OCI-M2 (cell line): ENCODE measurements at regions not wholly inside any gene's neighbourhood (a gene's known extent, or its start where the extent isn't known, plus 50 kb on each side); places are given as distances from the start of the nearest gene placed in this dataset.
"Not testable (repeated sequence)": the region's sequence is repeated elsewhere in the genome, so short reads cannot be mapped to it uniquely, and the experiment has no call there.

Experiments
- DNase-seq: peaks from one replicate; lab custom pipeline; 2025; ENCODE audit not compliant: unreplicated experiment; lab: John Stamatoyannopoulos, UW

DNA sequence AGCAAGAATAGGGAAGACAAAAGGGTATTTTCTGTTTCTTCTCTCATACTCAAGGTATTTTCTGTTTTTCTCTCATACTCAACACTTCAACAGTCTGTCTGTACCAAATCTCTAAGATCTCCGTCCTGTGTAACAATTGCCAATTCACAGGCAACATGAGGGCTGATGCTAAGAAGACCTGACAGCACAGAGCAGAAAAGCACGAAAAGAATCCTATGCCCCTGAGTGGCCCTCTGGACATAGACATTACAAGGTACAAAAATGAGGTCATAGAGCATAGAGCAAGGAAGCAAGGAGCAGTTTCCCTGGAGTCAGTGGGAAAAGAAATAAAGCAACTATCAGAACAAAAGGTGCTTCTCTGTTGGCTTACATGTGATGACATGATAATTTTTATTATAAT lies 1612.6 kb upstream of the CELF4 start:
- no peak for DNase-seq

DNA sequence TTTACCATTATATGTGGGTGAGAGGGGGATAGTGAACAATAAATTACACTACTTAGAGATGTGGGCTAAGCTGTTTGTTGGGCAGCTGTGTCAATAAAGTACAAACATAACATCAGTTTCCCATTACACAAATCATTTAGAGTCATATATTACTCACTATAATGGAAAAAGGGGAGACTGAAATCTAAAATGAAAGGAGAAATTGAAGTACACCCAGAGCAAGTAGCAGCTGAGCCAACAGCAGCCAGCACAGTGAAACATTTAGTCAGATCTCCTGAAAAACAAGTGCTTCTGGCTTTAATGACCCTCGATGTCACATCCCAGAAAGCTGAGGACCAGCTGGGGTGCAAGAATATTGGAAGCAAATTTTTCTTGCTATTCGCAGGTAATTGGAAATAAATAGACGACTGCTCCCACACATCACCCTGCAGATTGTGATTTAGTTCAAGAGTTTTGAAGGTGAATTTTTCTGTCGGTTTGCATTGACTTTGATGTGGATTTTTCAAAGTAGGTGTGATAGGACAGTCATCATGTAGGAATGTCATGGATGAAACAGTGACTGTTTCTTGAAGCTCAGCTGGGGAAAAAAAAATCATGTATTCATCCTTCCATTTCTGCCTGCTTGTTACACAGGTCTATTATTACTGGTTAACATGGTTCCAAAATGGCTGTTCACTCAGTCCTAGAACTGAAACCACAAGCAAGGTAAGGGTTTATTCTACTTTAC lies 1607.3 kb upstream of the CELF4 start:
- no peak for DNase-seq

DNA sequence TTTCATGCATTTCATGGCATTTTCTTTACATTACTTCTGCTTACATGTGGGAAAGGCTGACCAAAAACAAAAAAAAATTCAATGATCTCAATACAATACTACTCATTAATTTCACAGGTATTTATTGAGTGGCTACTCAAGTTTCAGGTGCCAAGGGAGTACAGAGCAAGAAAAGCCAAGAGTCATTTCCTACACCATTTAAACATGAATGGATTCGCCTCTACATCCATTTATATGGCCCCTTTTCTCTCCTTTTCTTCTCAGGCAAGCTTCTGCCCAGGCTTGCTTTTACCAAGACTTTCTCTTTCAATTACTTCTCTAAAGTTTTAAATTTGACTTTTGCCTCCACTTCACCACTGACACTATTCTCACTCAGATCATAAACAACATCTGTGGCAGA lies 1603.1 kb upstream of the CELF4 start:
- DNase-seq, result no peak

DNA sequence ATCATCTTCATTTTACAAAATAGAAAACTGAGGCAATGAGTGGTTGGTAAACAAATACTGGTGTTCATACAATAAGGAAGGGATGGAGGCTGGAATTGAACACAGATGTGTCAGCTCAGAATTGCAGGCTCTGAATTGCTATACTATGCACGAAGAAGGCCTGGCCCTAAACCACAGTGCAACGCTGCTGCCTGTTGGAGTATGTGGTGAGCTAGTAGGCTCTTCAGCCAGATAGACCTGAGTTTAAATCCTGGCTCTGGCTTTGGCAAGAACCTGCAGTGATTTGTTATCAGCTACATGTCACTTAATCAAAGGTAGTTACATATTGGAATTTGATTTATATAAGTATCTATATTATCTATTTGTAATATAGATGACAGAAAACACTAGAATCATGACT lies 1602.4 kb upstream of the CELF4 start:
- DNase-seq, result no peak

DNA sequence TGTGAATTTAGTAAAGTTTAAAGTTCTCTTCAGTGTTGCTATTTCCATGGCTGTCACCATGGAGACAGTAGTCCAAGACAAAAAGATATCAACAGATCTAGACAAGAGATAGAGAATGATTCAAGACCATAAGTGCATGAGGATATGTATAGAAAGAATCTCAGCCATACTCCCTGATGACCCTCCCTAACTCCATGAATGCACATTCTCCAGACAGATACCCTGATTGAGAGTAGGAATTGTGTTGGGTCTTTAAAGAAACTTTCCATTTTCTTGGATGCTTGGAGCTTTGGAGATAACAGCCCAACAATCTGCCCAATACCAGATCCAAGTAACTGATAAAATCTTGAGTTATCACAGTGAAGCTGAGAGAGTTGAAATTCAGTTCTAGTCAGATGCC lies 1601.2 kb upstream of the CELF4 start:
- no peak for DNase-seq

DNA sequence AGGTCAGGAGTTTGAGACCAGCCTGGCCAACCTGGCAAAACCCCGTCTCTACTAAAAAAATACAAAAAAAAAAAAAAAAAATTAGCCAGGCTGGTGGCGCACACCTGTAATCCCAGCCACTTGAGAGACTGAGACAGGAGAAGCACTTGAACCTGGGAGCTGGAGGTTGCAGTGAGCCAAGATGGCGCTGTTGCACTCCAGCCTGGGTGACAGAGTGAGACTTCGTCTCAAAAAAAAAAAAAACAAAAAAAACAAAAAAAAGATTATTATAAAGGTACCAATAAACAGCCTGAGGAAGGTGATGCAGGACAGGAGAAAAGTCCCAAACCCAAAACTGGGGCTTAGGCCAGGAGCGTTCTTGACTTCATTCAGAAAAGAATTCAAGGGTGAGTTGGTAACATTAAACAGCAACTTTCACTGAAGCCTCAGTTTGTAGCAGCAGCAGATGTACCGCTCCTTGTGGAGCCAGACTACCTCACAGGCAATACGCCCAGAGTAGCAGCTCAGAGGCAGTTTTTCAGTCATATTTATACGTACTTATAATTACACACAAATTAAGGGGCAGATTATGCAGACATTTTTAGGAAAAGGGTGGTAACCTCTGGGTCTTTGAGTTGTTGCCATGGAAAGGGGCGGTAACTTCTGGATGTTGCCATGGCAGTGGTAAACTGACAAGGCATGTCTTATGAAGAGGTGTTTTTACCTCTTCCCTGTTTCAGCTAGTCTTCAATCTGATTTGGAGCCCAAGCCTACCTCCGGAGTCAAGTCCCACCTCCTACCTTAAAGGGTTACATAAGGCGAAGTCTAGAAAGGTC lies 1596.6 kb upstream of the CELF4 start:
- no peak for DNase-seq

DNA sequence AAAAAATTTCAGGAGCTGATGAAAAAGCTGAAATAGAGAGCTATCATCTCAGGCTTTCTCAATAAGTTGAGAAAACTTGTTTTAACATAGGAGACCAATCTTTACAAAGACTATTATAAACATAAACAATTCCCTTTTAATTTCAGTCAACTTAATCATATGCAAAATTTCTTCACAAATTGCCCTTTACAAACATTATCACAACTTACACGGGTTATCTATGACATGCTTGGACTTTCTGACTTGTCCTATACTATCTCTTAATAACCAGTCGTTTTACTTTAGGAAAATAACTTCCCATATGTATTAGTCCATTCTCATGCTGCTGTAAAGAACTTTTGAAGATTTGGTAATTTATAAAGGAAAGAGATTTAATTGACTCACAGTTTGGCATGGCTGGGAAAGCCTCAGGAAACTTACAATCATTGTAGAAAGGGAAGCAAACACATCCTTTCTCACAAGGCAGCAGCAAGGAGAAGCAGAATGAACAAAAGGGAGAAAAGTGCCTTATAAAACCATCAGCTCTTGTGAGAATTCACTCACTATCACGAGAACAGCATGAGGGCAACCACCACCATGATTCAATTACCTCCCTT lies 1583.7 kb upstream of the CELF4 start:
- DNase-seq, result no peak

DNA sequence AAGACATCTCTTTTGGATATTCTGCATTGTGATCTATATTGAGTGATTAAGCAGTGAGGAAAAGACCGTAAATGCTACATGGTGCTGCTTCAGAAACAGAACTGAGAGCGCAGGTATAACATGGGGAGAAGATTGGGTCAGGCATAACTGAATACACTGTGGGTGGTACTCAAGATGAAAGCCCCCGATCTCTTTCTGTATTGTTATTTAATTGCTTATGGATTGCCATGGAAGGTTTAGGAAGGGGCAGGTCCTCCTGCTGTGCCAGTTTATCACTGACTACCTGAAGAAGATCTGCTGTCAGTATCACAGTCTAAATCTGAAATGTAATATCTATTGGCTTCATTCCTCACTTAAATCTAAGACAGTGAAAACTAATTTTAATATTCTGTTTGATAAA lies 1568.7 kb upstream of the CELF4 start:
- no peak for DNase-seq

DNA sequence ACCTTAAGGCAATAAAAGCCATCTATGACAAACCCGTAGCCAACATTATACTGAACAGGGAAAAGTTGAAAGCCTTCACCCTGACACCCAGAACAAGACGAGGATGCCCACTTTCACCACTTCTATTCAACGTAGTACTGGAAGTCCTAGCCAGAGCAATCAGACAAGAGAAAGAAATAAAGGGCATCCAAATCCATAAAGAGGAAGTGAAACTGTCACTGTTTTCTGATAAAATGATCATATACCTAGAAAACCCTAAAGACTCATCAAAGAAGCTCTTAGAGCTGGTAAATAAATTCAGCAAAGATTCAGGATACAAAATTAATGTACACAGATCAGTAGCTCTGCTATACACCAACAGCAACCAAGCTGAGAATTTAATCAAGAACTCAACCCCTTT lies 1561.9 kb upstream of the CELF4 start:
- not testable (repeated sequence) for DNase-seq

DNA sequence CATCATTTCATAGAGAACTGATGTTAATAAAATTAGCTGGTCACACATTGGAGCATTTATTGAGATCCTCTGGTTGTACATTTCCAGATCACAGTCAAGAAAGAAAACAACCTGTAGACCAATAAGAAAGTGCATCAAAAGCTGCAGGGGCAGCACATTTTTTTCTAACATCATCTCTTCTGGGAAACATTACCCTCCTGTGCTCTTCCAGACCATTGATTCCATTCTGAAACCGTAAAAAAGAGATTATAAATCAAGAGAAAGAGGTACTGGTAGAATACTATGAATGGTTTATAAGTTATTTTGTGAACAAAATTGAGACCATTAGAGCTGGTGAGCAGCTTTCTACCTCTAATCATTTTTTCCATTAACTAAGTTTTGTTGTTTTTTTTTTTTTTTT lies 1548.2 kb upstream of the CELF4 start:
- DNase-seq, result no peak

DNA sequence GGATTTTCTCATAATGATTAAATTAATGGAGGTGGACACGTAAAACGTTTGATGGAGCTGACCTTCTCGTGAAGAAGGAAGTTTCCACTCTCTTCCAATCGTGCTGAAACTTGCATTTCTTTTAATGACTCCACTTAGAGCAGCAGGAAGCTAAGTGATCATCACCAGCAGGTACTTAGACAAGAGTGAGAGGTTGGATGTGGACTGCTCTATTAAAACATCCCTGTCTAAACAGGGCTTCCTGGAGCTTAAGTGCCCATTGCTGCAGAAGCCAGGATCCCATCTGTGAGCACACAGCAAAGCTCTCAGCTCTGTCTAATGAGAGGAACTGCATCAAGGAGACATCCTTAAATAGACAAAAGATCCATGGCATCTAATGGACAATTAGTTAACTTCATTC lies 1539.5 kb upstream of the CELF4 start:
- no peak for DNase-seq

DNA sequence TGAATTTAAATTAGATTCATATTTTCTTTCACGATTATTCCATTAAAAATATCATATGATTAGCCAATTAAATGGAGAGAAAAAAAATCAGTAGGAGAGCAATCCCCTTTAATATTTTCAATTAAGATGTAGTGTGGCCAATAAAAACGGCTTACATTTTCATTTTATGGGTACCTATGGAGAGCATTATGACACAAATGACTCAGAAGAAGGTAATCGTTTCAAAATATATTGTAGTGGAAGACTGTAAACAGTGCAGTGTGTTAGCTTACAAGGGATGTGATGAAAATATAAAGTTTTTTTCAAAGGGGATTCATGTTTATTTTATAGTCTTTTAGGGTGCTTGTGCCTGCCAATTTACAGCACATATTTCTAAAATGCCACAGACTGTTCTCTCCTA lies 1507.4 kb upstream of the CELF4 start:
- no peak for DNase-seq

DNA sequence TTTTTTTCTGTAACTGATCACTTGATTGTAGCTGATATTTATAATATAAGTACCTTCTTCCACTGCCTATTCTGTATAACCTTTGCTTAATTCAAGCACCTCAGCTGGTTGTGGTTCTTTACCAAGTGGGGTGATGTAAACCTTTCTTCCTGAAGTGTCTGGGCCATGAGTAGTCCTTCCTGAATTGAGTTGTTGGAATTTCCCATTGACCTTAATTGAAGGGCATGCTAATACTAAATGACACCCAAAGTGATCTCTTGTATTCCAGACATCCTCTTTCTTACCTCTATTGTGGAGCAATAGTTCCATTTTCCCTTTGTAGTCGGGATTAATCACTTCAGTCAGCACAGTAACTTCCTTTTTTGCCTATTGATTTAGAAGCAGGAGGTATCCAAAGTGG lies 1496.8 kb upstream of the CELF4 start:
- DNase-seq, result no peak

DNA sequence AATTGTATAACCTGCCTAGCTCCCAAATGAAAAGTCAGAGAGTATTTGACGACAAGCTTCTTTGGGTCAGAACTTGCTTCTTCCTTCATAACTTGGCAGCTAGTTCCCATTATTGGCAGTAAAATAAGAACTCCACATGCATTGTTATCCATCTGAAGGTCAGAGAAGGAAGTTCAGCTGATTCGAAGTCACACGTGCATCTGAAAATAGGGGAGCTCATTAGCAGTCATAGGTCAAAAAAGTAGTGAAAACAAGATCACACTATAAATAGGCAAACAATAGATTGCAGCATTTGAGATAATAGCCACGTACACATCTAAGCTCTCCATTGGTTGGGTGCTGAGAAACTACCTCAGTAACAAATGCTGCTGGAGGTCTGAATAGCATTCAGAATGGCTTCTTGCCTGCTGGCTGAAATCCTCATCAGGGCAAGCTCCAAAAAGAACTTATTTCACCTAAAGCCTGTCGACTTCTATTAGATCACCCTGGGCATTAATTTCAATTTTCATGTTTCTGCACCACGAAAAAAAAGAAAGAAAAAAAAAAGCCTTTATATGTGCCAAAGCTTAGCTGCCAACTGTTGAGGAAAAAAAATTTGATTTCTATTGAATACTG lies 1492.9 kb upstream of the CELF4 start:
- DNase-seq, result no peak

DNA sequence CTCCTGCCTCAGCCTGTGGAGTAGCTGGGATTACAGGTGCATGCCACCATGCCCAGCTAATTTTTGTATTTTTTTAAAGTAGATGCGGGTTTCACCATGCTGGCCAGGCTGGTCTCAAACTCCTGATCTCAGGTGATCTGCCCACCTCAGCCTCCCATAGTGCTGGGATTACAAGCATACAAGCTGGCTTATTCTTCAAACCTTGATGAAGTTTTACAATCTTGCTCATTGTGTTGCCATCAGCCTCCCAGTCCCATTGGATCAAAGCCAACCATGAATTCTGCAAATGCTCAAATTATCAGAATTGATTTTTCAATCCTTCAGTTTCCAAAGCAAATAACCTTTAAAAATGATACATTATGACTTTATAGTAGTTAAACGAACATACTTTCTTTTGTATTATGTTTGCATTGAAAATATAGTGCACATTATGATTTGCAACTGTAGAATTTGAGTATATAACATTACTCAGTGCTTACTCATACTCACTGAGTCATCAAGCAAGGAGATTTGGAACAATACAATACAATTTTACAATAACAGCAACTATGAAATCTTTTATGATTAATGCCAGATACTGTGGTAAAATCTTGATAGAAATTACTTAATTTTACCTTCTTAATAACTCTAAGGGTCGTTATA lies 1491.9 kb upstream of the CELF4 start:
- DNase-seq, result no peak

DNA sequence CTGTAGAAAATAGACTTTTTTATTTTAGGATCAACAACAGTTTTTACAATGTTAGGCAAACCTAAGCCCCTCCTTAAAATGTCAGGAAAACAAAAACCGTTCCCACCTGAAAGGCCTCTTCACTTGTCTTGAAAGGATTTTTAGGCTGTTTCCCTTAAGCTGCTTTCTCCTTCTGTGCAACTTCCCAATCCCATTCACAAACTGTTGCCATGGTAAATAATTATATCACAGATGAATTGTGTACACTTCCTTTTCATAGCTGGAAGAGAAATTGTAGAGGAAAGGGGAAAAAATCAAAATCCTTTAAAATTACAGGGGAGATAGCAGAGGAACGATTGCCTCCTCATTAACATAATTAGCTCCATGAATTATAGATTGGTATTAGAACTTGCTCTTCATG lies 1488.0 kb upstream of the CELF4 start:
- DNase-seq, result no peak

DNA sequence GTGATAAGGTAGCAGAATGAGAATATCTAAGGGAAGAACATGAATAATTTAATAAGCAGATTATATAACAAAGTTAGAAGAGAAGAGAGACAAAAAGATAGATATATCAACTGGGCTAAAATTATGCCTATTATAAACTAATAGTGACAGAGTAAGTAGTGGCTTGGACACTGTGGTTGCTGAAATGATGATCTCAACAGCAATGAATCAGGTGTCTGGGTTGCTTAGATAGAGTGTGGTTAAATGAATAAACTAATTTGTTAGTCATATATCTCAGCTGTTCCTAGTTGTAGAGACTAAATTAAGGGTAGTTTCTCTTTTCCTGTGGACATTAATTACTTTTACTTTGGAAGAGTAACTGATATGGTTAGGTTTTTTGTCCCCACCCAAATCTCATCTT lies 1485.4 kb upstream of the CELF4 start:
- DNase-seq, result no peak

DNA sequence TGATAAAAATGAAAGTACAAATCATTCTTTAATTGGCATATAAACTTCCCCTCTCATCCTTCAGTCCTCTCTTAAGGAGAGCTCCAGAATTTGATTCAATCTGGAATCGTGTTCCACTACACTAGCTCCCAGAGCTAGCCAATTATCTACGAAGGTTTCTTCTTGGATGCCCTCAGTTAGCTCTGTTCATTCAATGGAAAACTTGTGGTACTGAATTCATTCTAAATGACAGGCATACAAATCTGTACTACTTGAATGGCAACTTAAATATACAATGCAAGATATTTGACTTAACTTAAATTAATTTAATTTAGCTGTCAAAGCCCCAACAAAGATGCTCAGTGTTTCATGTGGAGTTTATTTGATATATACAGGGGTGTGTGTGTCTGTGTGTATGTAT lies 1474.2 kb upstream of the CELF4 start:
- DNase-seq, result no peak

DNA sequence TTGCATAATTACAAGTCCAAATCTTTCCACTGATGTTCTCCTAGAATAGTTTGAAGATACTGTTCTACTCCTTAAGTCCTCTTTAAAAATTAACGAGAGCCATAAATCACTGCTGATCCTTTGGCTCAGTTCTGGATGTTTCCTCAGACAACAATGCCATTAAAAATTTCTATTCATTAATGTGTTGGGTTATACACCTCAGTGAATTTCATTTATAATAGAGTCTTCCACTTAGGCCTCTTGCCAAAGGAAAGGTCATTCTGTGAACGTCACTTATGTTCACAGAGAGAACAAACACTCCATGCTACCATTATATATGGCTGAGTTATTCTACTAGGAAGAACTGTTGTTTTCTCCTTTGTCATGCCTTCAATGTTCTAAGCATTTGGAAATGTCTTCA lies 1472.3 kb upstream of the CELF4 start:
- no peak for DNase-seq

DNA sequence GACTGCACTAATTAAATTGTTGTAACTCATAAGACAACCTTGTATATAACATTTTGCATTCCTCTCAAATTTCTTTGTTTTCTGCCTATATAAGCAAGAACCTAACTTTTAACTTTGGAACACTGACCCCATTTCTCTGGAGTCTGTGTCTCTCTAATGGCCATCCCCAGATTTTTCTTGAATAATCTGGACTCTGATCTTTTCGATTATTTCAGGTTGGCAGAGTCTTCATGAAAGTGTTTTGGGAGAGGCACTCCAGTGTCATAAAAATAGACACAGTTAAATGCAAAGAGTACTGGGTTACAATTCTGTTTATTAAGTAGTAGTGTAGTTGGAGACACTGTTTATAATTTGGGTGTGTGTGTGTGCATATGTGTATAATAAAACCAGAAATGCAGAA lies 1467.7 kb upstream of the CELF4 start:
- DNase-seq, result no peak

DNA sequence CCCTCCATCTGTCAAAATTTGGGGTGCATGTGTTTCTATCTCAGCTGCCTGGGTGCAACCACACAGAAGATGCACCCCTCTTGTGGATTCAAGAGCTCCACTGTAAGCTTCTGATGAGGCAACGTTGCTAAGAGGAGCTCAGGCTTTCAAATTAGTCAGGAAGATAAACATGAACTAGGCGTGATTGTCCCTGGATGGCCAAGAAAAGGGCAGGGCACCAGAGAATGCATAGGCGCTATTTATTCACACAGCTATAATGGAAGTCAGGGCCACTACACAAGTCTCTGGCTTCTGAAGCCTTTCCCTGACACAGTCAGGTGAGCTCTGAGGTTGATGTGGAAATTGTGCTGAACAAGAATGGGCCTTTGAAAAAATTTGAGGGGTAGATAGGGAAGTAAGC lies 1466.0 kb upstream of the CELF4 start:
- DNase-seq, result no peak
